GM12878 (cell line): ENCODE measurements at regions not wholly inside any gene's neighbourhood (a gene's known extent, or its start where the extent isn't known, plus 50 kb on each side); places are given as distances from the start of the nearest gene placed in this dataset.

ENCODE experiments used
- ATAC-seq: fragments of 200-7000 bp; cut with Tn5 transposase; 3 replicates; pipeline ENCODE4 v1.9.1; 2020; ENCODE audit warnings: mild to moderate bottlenecking, moderate library complexity
- BruUV-seq: library from RNA; stranded (reverse); fragments of 400-500 nt; replicated peaks from 2 replicates; lab custom pipeline; 2021; lab: Mats Ljungman, UMichigan
- CTCF ChIA-PET: fragments of 300-600 bp; sonication (Branson Sonifier 250); formaldehyde crosslinking; extraction: SDS; loops from one replicate; lab custom pipeline; 2021; ENCODE audit warnings: inconsistent platforms; lab: Yijun Ruan, JAX
- POLR2A ChIA-PET: fragments of 350-600 bp; formaldehyde crosslinking; extraction: SDS; loops from one replicate; lab custom pipeline; 2021; ENCODE audit warnings: inconsistent platforms; lab: Charles Lee
- RAD21 ChIA-PET: fragments of 300-600 bp; sonication (Branson Sonifier 250); formaldehyde crosslinking; loops from one replicate; lab custom pipeline; 2023; ENCODE audit warnings: antibody characterized with exemption; ENCODE audit not compliant: unreplicated experiment; lab: Charles Lee
- SMC1A ChIA-PET: fragments of 300-600 bp; sonication (Branson Sonifier 250); formaldehyde crosslinking; loops from one replicate; lab custom pipeline; 2023; ENCODE audit not compliant: unreplicated experiment, uncharacterized antibody; lab: Charles Lee
- DNase-seq: peaks from one replicate; pipeline ENCODE4 v3.0.0-alpha.2; 2011; ENCODE audit warnings: low read depth, low spot score
- FAIRE-seq: peaks from 3 replicates; lab custom pipeline; 2011; peaks lifted over from hg19 to GRCh38; lab: Jason Lieb, UNC
- H2AFZ ChIP-seq: 2 replicates; pipeline ENCODE4 v1.6.0; 2011; ENCODE audit warnings: low read depth, low read length, control low read depth; ENCODE audit not compliant: control insufficient read depth
- H3K27ac ChIP-seq: 2 replicates; pipeline ENCODE4 v1.5.1; 2011; ENCODE audit warnings: control low read depth; ENCODE audit not compliant: control insufficient read depth, insufficient read depth
- H3K27me3 ChIP-seq, 2 experiments: replicated peaks in 1 of 2; 2 replicates each; pipeline versions ENCODE4 v1.6.0 to v1.6.1; 2011; ENCODE audit warnings: low read length in 1 of 2; ENCODE audit not compliant: control insufficient read depth in 2 of 2, insufficient read depth in 2 of 2
- H3K36me3 ChIP-seq, 2 experiments: 2 replicates each; pipeline ENCODE4 v1.5.1; 2011; ENCODE audit warnings: low read length in 1 of 2; ENCODE audit not compliant: control insufficient read depth in 2 of 2, insufficient read depth in 2 of 2
- H3K4me1 ChIP-seq: 2 replicates; pipeline ENCODE4 v1.6.1; 2011; ENCODE audit warnings: mild to moderate bottlenecking, low read length, moderate library complexity, mixed read lengths; ENCODE audit not compliant: control insufficient read depth, insufficient read depth
- H3K4me2 ChIP-seq: 2 replicates; pipeline ENCODE4 v1.6.0; 2011; ENCODE audit warnings: control low read depth; ENCODE audit not compliant: control insufficient read depth, insufficient read depth
- H3K4me3 ChIP-seq: fragments of 200-600 bp; sonication (generic); 2 replicates; pipeline ENCODE4 v1.5.1; 2016
- H3K79me2 ChIP-seq: 2 replicates; pipeline ENCODE4 v1.6.0; 2011; ENCODE audit warnings: low read length; ENCODE audit not compliant: control insufficient read depth, insufficient read depth
- H3K9ac ChIP-seq: 2 replicates; pipeline ENCODE4 v1.8.0; 2011; ENCODE audit warnings: low read length, control low read depth, mixed read lengths; ENCODE audit not compliant: control insufficient read depth, insufficient read depth
- H3K9me3 ChIP-seq: replicated peaks from 3 replicates; pipeline ENCODE4 v1.5.1; 2011; ENCODE audit warnings: mild to moderate bottlenecking, low read length; ENCODE audit not compliant: control insufficient read depth, insufficient read depth
- H4K20me1 ChIP-seq: 2 replicates; pipeline ENCODE4 v1.6.0; 2011; ENCODE audit not compliant: control insufficient read depth, insufficient read depth
- ATF7 ChIP-seq: fragments of 450-650 bp; IDR thresholded peaks from 2 replicates; pipeline ENCODE4 v1.6.1; 2016; ENCODE audit warnings: low read depth, mild to moderate bottlenecking
- CREB1 ChIP-seq: IDR thresholded peaks from 2 replicates; pipeline ENCODE4 v1.6.1; 2012; ENCODE audit warnings: low read depth, mild to moderate bottlenecking, inconsistent platforms
- FOXM1 ChIP-seq: IDR thresholded peaks from 2 replicates; pipeline ENCODE4 v1.6.1; 2012; ENCODE audit warnings: low read depth, mild to moderate bottlenecking, inconsistent platforms, low read length, moderate library complexity
- IKZF1 ChIP-seq: fragments of 450-650 bp; conservative IDR thresholded peaks from 2 replicates; pipeline ENCODE4 v1.6.1; 2017; ENCODE audit warnings: antibody characterized with exemption, mild to moderate bottlenecking
- IKZF2 ChIP-seq, 2 experiments: fragments of 450-650 bp; IDR thresholded peaks; 2 replicates each; pipeline ENCODE4 v1.6.1; 2017; ENCODE audit warnings: mild to moderate bottlenecking in 2 of 2, moderate library complexity in 2 of 2
- KDM1A ChIP-seq: fragments of 200-600 bp; sonication (generic); IDR thresholded peaks from 2 replicates; pipeline ENCODE4 v1.6.1; 2016; ENCODE audit warnings: borderline replicate concordance
- RUNX3 ChIP-seq: IDR thresholded peaks from 2 replicates; pipeline ENCODE4 v1.6.1; 2012; ENCODE audit warnings: low read length, inconsistent platforms
- SPI1 ChIP-seq: IDR thresholded peaks from 2 replicates; pipeline ENCODE4 v1.6.1; 2011; ENCODE audit warnings: low read depth, mild to moderate bottlenecking, low read length, moderate library complexity, borderline replicate concordance; ENCODE audit not compliant: insufficient read depth
- TCF12 ChIP-seq: IDR thresholded peaks from 2 replicates; pipeline ENCODE4 v1.6.1; 2011; ENCODE audit warnings: low read depth, mild to moderate bottlenecking, low read length
- WGBS: methylation state at CpG from one replicate; pipeline ENCODE4 v1.1.6; 2016; ENCODE audit warnings: low lambda C conversion rate; ENCODE audit not compliant: insufficient replicate concordance, insufficient coverage; ENCODE audit errors: missing lambda C conversion rate; 5-methylcytosine and 5-hydroxymethylcytosine counted together
- in situ Hi-C: fragments of 300-500 bp; cut with MboI; formaldehyde crosslinking; loops from 9 replicates; pipeline ENCODE4 v1.14.3; 2018; ENCODE audit warnings: mixed read lengths
- intact Hi-C: fragments of 100-400 bp; cut with micrococcal nuclease; formaldehyde crosslinking; loops from one replicate; pipeline ENCODE4 v1.14.2; 2022; ENCODE audit not compliant: unreplicated experiment

DNA sequence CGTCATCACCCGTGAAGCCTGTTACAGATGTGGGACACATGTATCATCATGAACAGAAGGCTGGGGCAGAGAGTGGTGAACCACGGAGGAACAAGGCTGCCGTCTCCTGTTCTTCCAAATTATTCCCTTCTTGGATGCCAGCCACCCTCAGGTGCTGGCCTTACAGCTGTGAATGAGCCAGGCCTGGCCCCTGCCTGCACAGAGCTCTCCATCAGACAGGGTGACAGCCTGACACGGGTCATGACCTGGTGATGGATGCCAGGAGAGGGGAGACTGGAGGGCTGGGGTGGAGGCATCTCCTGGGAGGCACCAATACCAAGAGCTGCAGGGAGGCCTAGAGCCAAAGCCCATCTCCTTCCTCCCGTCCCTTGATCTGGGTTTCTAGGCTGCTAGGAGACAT lies 230.0 kb upstream of the C1orf174 start:
- H3K9ac ChIP-seq, result no peak overlapping the region
- no peak for ATAC-seq
- DNase-seq, result no peak
- no peaks in the 10 kb centered on the region for H3K4me1 ChIP-seq
- no peak overlapping the region for H3K27ac ChIP-seq
- ChIA-PET SMC1A (interaction anchor here (0.7 kb wide), 1 partner anchor 10 kb away, joined by 4 read pairs; no protein-coding TSS in a partner anchor), RAD21 (no interaction called here), POLR2A (no interaction called here), CTCF (no interaction called here)
- no TSS peak for BruUV-seq
- H3K9me3 ChIP-seq, result no peaks in the 10 kb centered on the region; the same call in 2 of the 3 replicates
- intact Hi-C loops (no loop called here), in situ Hi-C loops (no loop called here)
- no peaks in the 10 kb centered on the region for H3K27me3 ChIP-seq
- H3K4me2 ChIP-seq, result no peak overlapping the region
- H3K79me2 ChIP-seq, result no peaks in the 10 kb centered on the region
- no peak for TF ChIP-seq IKZF2 (IDR thresholded peaks at IDR 0.05)
- no peak for TF ChIP-seq TCF12
- TF ChIP-seq RUNX3, result no peak
- TF ChIP-seq CREB1, result no peak
- H4K20me1 ChIP-seq, result no peaks in the 10 kb centered on the region
- FAIRE-seq, result no peak
- WGBS, result 39% methylated on average over 6 of the region's 6 CpGs
- H2AFZ ChIP-seq, result no peak overlapping the region
- no peaks in the 10 kb centered on the region for H3K36me3 ChIP-seq
- H3K4me3 ChIP-seq, result no peak overlapping the region

DNA sequence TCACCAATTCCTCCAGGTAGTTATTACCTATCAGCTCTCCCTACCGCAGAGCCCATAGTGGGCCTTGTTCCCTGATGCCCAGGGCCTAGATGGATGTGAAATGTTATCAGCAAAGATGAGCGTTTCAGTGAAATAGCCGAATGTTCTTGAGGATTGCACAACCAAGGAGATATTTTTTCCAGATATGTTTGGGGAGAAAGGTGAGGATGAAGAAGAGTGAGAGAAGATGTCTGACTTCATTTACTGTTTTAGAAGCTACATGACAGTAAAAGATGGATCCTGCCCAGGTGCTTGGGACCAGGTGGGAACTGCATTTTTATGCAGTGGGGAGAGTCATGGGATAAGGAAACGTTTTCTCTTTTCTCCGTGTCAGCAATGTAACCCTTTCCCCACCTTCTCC lies 231.7 kb upstream of the C1orf174 start:
- Histone ChIP-seq H3K4me3 (no peak overlapping the region), H2AFZ (no peak overlapping the region), H4K20me1 (no peaks in the 10 kb centered on the region), H3K4me1 (no peaks in the 10 kb centered on the region), H3K79me2 (no peaks in the 10 kb centered on the region), H3K4me2 (no peak overlapping the region), H3K9me3 (no peaks in the 10 kb centered on the region; the same call in 2 of the 3 replicates), H3K9ac (no peak overlapping the region), H3K27me3 (no peaks in the 10 kb centered on the region), H3K27ac (no peak overlapping the region), H3K36me3 (no peaks in the 10 kb centered on the region)
- ChIA-PET RAD21 (interaction anchor here (0.6 kb wide), 1 partner anchor 339 kb away, joined by 4 read pairs; no protein-coding TSS in a partner anchor), CTCF (interaction anchor here (0.9 kb wide), 1 partner anchor 96 kb away, joined by 3 read pairs; no protein-coding TSS in a partner anchor), SMC1A (no interaction called here), POLR2A (no interaction called here)
- ATAC-seq (no peak), DNase-seq (no peak), FAIRE-seq (no peak)
- 20% methylated on average over 5 of the region's 5 CpGs for WGBS
- TF ChIP-seq KDM1A, result no peak
- no peak for TF ChIP-seq SPI1
- no peak for TF ChIP-seq IKZF1
- TF ChIP-seq ATF7, result no peak
- no peak for TF ChIP-seq TCF12
- TF ChIP-seq FOXM1, result no peak
- in situ Hi-C loops, result no loop called here
- no TSS peak for BruUV-seq
- intact Hi-C loops, result no loop called here
